HepG2 (cell line): ENCODE measurements at regions not wholly inside any gene's neighbourhood (a gene's known extent, or its start where the extent isn't known, plus 50 kb on each side); places are given as distances from the start of the nearest gene placed in this dataset.

Experiments used
- CTCF ChIP-seq: sonication (generic); formaldehyde crosslinking; IDR thresholded peaks from 2 replicates; pipeline ENCODE4 v1.5.0; 2020; ENCODE audit warnings: mild to moderate bottlenecking, missing genetic modification reagents, moderate library complexity
- HDAC6 ChIP-seq: fragments of 200-600 bp; sonication (generic); IDR thresholded peaks from 2 replicates; pipeline ENCODE4 v1.7.0; 2017; ENCODE audit warnings: mild to moderate bottlenecking, antibody characterized with exemption, low read length, low read depth
- HNF4A ChIP-seq: sonication (generic); formaldehyde crosslinking; IDR thresholded peaks from 2 replicates; pipeline ENCODE4 v1.4.0; 2020; ENCODE audit warnings: missing genetic modification reagents
- MEIS2 ChIP-seq: sonication (generic); formaldehyde crosslinking; IDR thresholded peaks from 2 replicates; pipeline ENCODE4 v1.9.0; 2021; ENCODE audit warnings: mild to moderate bottlenecking, missing genetic modification reagents
- REST ChIP-seq, 2 experiments: IDR thresholded peaks; 2 replicates each; pipeline ENCODE4 v1.6.1; 2011 to 2012; ENCODE audit warnings: low read length in 2 of 2, borderline replicate concordance in 1 of 2, low read depth in 1 of 2, mild to moderate bottlenecking in 1 of 2, moderate library complexity in 1 of 2
- RXRB ChIP-seq: IDR thresholded peaks from 2 replicates; pipeline ENCODE4 v1.6.1; 2016; ENCODE audit warnings: borderline replicate concordance, missing genetic modification reagents, missing compliant biosample characterization
- SIX1 ChIP-seq: sonication (generic); formaldehyde crosslinking; IDR thresholded peaks from 2 replicates; pipeline ENCODE4 v1.4.0; 2020; ENCODE audit warnings: missing genetic modification reagents, borderline replicate concordance
- SP4 ChIP-seq: sonication (generic); formaldehyde crosslinking; IDR thresholded peaks from 2 replicates; pipeline ENCODE4 v1.8.1; 2023; ENCODE audit warnings: mild to moderate bottlenecking, missing genetic modification reagents
- ZBTB40 ChIP-seq, 2 experiments: fragments of 450-650 bp in 1 of 2; sonication (generic) in 1 of 2; formaldehyde crosslinking in 1 of 2; IDR thresholded peaks; 2 replicates each; pipeline versions ENCODE4 v1.6.1 to v1.8.0; 2016 to 2022; ENCODE audit warnings: antibody characterized with exemption in 1 of 2, mild to moderate bottlenecking in 1 of 2, missing genetic modification reagents in 1 of 2
- ZFX ChIP-seq: sonication (generic); formaldehyde crosslinking; IDR thresholded peaks from 2 replicates; pipeline ENCODE4 v1.4.0; 2020; ENCODE audit warnings: mild to moderate bottlenecking, low read depth, missing genetic modification reagents, moderate library complexity
- ZMYM2 ChIP-seq: sonication (generic); formaldehyde crosslinking; IDR thresholded peaks from 2 replicates; pipeline ENCODE4 v1.8.0; 2022; ENCODE audit warnings: mild to moderate bottlenecking, missing genetic modification reagents

- TF ChIP-seq CTCF (CRISPR knock-in tag) (no peak), SIX1 (CRISPR knock-in tag) (no peak), RXRB (no peak), ZFX (no peak), HNF4A (CRISPR knock-in tag) (no peak), ZBTB40 (IDR thresholded peaks at IDR 0.05) (no peak), ZBTB40 (CRISPR knock-in tag; IDR thresholded peaks at IDR 0.05) (no peak), MEIS2 (CRISPR knock-in tag) (no peak), ZMYM2 (no peak), SP4 (no peak), HDAC6 (no peak), REST (IDR thresholded peaks at IDR 0.05; ENCODE audit: borderline replicate concordance in 1 of 2, low read depth in 1 of 2, low read length in 2 of 2) (no peak)
These were observed 1336.5 kb downstream of the PCDH19 start for GRCh38 chrX:99073551-99073950.
